C4-2B (cell line): ENCODE measurements at regions not wholly inside any gene's neighbourhood (a gene's known extent, or its start where the extent isn't known, plus 50 kb on each side); places are given as distances from the start of the nearest gene placed in this dataset.

Experiments
- H3K27ac ChIP-seq: fragments of 450-650 bp; 2 replicates; pipeline ENCODE4 v1.5.1; 2017
- CTCF ChIP-seq: fragments of 450-650 bp; conservative IDR thresholded peaks from 2 replicates; pipeline ENCODE4 v1.5.1; 2017; ENCODE audit warnings: mild to moderate bottlenecking
- ZFX ChIP-seq: fragments of 450-650 bp; IDR thresholded peaks from 2 replicates; pipeline ENCODE4 v1.6.1; 2017

- no peak overlapping the region for H3K27ac ChIP-seq
- TF ChIP-seq ZFX (no peak), CTCF (no peak)
Measured at GRCh38 chr10:71138166-71138830, 74.1 kb upstream of the UNC5B start.

- TF ChIP-seq CTCF (no peak), ZFX (no peak)
- H3K27ac ChIP-seq = no peak overlapping the region
Measured at GRCh38 chr10:71141528-71141927, 70.8 kb upstream of the UNC5B start.

GRCh38 chr10:71143170-71143569 lies 69.2 kb upstream of the UNC5B start:
- TF ChIP-seq CTCF = no peak
- TF ChIP-seq ZFX = no peak
- H3K27ac ChIP-seq = no peak overlapping the region

- TF ChIP-seq ZFX (no peak), CTCF (no peak)
- H3K27ac ChIP-seq = no peak overlapping the region
Measured at GRCh38 chr10:71143610-71144009, 68.8 kb upstream of the UNC5B start.

GRCh38 chr10:71144824-71145223 lies 67.5 kb upstream of the UNC5B start:
- TF ChIP-seq CTCF = no peak
- TF ChIP-seq ZFX = no peak
- H3K27ac ChIP-seq = no peak overlapping the region

GRCh38 chr10:71145352-71145945 lies 66.9 kb upstream of the UNC5B start:
- TF ChIP-seq CTCF (no peak), ZFX (no peak)
- no peak overlapping the region for H3K27ac ChIP-seq

GRCh38 chr10:71150796-71151195 lies 61.6 kb upstream of the UNC5B start:
- H3K27ac ChIP-seq = no peak overlapping the region
- TF ChIP-seq ZFX = no peak
- TF ChIP-seq CTCF = no peak
